Kidney epithelial cell (primary cell): ENCODE measurements at regions not wholly inside any gene's neighbourhood (a gene's known extent, or its start where the extent isn't known, plus 50 kb on each side); places are given as distances from the start of the nearest gene placed in this dataset.

Experiments used
- DNase-seq: peaks from one replicate; pipeline ENCODE4 v3.0.0-alpha.2; 2010; ENCODE audit warnings: low read depth
- H3K27me3 ChIP-seq: 2 replicates; pipeline ENCODE4 v1.6.0; 2011; ENCODE audit warnings: low read length; ENCODE audit not compliant: control insufficient read depth, insufficient read depth
- H3K36me3 ChIP-seq: 2 replicates; pipeline ENCODE4 v1.5.1; 2011; ENCODE audit warnings: low read length; ENCODE audit not compliant: control insufficient read depth, insufficient read depth
- H3K4me3 ChIP-seq: 2 replicates; pipeline ENCODE4 v1.5.1; 2011; ENCODE audit warnings: low read depth, mild to moderate bottlenecking, control low read depth, low read length
- TF ChIP-seq, protein P1 (sequence below): IDR thresholded peaks from 2 replicates; pipeline ENCODE4 v1.5.1; 2011; ENCODE audit warnings: mild to moderate bottlenecking, moderate library complexity, low read length, control low read depth, inconsistent platforms; ENCODE audit not compliant: insufficient read depth, poor library complexity, severe bottlenecking

DNA sequence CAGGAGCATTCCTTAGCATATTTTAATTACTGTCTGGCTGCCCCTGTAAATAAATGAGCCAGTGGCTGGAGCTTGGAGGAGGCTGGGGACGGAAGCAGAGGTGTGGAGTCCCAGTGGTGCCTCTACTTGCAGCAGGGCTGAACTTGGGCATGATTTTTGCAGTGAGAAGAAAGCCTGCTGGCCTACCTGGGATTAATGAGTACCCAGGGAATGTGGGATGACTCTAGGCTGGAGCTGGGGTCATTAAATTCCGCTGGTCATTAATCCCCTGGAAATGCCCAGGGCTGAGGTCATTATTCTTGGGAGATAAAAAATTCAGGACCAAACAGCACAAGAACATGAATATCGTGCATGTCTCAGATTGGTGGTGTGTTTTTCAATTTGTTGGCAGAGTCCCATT is 753.3 kb downstream of the VRK1 start:
- Histone ChIP-seq H3K36me3 (no peaks in the 10 kb centered on the region), H3K27me3 (no peaks in the 10 kb centered on the region), H3K4me3 (no peak overlapping the region)
- DNase-seq, result no peak
- TF ChIP-seq, protein P1, sequence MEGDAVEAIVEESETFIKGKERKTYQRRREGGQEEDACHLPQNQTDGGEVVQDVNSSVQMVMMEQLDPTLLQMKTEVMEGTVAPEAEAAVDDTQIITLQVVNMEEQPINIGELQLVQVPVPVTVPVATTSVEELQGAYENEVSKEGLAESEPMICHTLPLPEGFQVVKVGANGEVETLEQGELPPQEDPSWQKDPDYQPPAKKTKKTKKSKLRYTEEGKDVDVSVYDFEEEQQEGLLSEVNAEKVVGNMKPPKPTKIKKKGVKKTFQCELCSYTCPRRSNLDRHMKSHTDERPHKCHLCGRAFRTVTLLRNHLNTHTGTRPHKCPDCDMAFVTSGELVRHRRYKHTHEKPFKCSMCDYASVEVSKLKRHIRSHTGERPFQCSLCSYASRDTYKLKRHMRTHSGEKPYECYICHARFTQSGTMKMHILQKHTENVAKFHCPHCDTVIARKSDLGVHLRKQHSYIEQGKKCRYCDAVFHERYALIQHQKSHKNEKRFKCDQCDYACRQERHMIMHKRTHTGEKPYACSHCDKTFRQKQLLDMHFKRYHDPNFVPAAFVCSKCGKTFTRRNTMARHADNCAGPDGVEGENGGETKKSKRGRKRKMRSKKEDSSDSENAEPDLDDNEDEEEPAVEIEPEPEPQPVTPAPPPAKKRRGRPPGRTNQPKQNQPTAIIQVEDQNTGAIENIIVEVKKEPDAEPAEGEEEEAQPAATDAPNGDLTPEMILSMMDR, result no peak

DNA sequence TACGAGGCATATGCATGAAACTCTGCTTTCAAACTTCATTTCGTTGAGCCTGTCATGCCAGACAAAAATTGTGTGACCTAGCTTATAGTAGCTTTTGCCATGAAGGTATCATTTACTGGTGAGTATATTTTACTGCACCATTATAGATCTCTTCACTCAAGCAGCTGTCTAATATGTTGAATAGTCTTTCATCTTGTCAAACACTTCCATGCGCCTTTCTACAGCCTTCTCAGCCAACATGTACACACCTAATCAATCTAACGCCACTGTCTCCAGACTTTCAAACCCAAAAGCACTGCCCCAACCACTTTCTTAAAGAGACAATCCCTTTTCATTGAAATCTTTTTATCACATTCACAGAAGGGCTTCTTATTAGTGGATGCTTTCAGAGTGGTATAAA is 757.4 kb downstream of the VRK1 start:
- no peak overlapping the region for H3K4me3 ChIP-seq
- no peak for DNase-seq
- TF ChIP-seq, protein P1, result no peak
- no peaks in the 10 kb centered on the region for H3K27me3 ChIP-seq
- H3K36me3 ChIP-seq, result no peaks in the 10 kb centered on the region

DNA sequence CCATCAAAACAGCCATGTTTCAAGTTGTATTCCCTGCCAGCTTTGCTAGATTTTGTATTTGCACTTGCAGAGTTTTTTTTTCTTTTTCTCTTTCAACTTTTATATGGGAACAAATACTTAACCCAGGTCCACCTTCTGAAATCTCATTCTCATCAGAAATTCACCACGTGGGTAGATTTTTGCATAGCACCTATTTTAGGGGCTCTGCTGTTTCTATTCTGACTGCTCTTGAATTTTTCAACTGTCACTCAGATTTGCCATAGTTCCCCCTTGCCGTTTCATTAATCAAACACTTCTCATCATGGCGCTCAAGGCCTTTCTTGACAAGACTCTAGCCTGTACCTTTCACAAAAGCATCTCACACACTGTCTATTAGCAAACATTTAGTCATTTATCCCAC is 767.2 kb downstream of the VRK1 start:
- TF ChIP-seq, protein P1, result no peak
- H3K36me3 ChIP-seq, result no peaks in the 10 kb centered on the region
- no peaks in the 10 kb centered on the region for H3K27me3 ChIP-seq
- H3K4me3 ChIP-seq, result no peak overlapping the region
- no peak for DNase-seq

DNA sequence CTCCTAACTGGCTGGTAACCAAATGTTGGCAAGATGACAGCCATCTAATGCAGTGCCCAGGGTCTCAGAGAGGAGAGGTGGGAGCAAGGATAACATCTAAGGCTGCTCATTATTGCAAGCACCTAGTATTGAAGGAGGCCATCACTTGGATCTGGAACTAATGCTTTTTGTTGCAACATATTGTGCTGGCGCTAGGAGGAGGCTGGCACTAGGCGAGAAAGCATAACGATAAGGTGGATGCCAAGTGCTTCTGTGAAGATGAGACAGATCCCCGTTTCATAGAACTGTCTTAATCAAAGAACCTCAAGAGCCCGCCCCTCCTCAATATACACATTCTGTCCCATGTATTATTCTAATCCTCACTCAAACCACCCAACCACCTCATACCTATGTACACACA is 774.0 kb downstream of the VRK1 start:
- DNase-seq, result no peak
- Histone ChIP-seq H3K36me3 (no peaks in the 10 kb centered on the region), H3K4me3 (no peak overlapping the region), H3K27me3 (no peaks in the 10 kb centered on the region)
- TF ChIP-seq, protein P1, result no peak

DNA sequence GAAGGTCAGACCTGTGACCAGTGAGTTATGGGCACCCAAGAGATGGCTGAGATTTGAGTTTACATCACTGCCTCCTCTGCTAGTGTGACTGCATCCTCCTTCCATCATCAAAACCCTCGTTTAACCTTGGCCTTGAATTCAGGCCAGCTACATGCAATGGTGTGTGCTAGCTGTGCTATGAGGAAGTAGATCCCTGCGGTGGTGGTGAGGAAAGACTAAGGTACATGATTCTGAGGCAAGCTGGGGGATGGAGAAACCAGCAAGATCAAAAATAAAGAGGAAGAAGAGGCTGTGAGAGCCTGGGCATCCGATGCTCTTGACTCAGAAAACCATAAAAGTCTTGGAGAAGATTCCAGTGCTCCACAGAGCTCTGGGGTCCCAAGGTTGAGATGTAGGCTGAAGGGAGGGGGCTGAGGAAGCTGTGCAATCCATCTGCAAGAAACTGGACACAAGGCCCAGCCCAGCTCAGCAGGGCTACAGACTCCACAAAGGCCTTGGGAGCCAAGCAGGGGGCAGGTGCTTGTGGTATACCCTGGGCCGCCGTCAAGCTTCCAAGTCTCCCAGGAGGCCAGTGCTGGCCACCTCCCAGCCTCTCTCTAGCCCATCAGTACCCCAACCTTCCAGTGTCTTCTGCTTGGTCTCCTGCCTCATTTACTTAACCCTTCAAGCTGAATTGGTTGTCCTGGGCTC is 774.8 kb downstream of the VRK1 start:
- H3K4me3 ChIP-seq, result no peak overlapping the region
- TF ChIP-seq, protein P1, result no peak
- no peaks in the 10 kb centered on the region for H3K36me3 ChIP-seq
- H3K27me3 ChIP-seq, result no peaks in the 10 kb centered on the region
- no peak for DNase-seq
